ENCODE measurements at regions not wholly inside any gene's neighbourhood (a gene's known extent, or its start where the extent isn't known, plus 50 kb on each side); places are given as distances from the start of the nearest gene placed in this dataset.

- TF ChIP-seq, protein P1, sequence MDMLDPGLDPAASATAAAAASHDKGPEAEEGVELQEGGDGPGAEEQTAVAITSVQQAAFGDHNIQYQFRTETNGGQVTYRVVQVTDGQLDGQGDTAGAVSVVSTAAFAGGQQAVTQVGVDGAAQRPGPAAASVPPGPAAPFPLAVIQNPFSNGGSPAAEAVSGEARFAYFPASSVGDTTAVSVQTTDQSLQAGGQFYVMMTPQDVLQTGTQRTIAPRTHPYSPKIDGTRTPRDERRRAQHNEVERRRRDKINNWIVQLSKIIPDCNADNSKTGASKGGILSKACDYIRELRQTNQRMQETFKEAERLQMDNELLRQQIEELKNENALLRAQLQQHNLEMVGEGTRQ (IDR thresholded peaks at IDR 0.05): no peak
- TF ChIP-seq MYC (IDR thresholded peaks at IDR 0.05; ENCODE audit: borderline replicate concordance, low read length): no peak
- TF ChIP-seq CTCF (IDR thresholded peaks at IDR 0.05): no peak
- no peak for TF ChIP-seq MAFK (IDR thresholded peaks at IDR 0.05; ENCODE audit: partially characterized antibody)
- TF ChIP-seq JUNB (IDR thresholded peaks at IDR 0.05): no peak
Observed at GRCh38 chr5:82408033-82408432, 129.9 kb upstream of the RPS23 start.
